Esophagus muscularis mucosa (tissue), 3 donors: ENCODE measurements at regions not wholly inside any gene's neighbourhood (a gene's known extent, or its start where the extent isn't known, plus 50 kb on each side); places are given as distances from the start of the nearest gene placed in this dataset.

Experiments
- CTCF ChIP-seq, 3 experiments: fragments of 200-600 bp in 2 of 3; fragments of 450-650 bp in 1 of 3; sonication (generic) in 2 of 3; IDR thresholded peaks; one replicate each; pipeline ENCODE4 v1.5.1; 2017 to 2019; ENCODE audit warnings: antibody characterized with exemption in 3 of 3, mild to moderate bottlenecking in 2 of 3, moderate library complexity in 1 of 3
- POLR2A ChIP-seq: fragments of 450-650 bp; IDR thresholded peaks from one replicate; pipeline ENCODE4 v1.6.1; 2017; ENCODE audit warnings: antibody characterized with exemption, moderate library complexity, mild to moderate bottlenecking, low read depth
- POLR2AphosphoS5 ChIP-seq, 2 donors: sonication (generic); formaldehyde crosslinking; IDR thresholded peaks; one replicate each; pipeline ENCODE4 v1.6.1; 2017; ENCODE audit warnings: antibody characterized with exemption in 2 of 2

- TF ChIP-seq CTCF (IDR thresholded peaks at IDR 0.05) (no peak), POLR2A (no peak), POLR2AphosphoS5 (IDR thresholded peaks at IDR 0.05) (no peak)
Observed at GRCh38 chr11:70567680-70568034, 169.3 kb downstream of the CTTN start.
